HEK293 (cell line): ENCODE measurements at regions not wholly inside any gene's neighbourhood (a gene's known extent, or its start where the extent isn't known, plus 50 kb on each side); places are given as distances from the start of the nearest gene placed in this dataset.

ENCODE experiments used
- CTCF ChIA-PET: fragments of 350-600 bp; formaldehyde crosslinking; extraction: SDS; loops from one replicate; lab custom pipeline; 2021; ENCODE audit warnings: antibody characterized with exemption; lab: Yijun Ruan, JAX
- POLR2A ChIA-PET: fragments of 300-600 bp; formaldehyde crosslinking; extraction: SDS; loops from one replicate; lab custom pipeline; 2020; ENCODE audit warnings: antibody characterized with exemption, inconsistent platforms; lab: Yijun Ruan, JAX
- H3K27ac ChIP-seq: fragments of 200-500 bp; sonication (Bioruptor generic); 2 replicates; pipeline ENCODE4 v1.5.1; 2014; ENCODE audit warnings: low read depth, low read length, control low read depth, inconsistent platforms; ENCODE audit errors: extremely low read depth
- H3K36me3 ChIP-seq, 2 experiments: fragments of 200-500 bp in 1 of 2; sonication (Bioruptor generic) in 1 of 2; 1 replicate in 1 of 2; 2 replicates in 1 of 2; pipeline ENCODE4 v1.5.1; 2014 to 2017; ENCODE audit warnings: inconsistent platforms in 2 of 2, low read length in 2 of 2; ENCODE audit not compliant: control insufficient read depth in 2 of 2, insufficient read depth in 1 of 2
- H3K4me1 ChIP-seq: fragments of 200-500 bp; sonication (Bioruptor generic); 2 replicates; pipeline ENCODE4 v1.5.1; 2014; ENCODE audit warnings: mild to moderate bottlenecking, low read length, inconsistent platforms; ENCODE audit not compliant: control insufficient read depth, insufficient read depth
- H3K4me3 ChIP-seq: 2 replicates; pipeline ENCODE4 v1.5.1; 2011; ENCODE audit warnings: low read depth, mild to moderate bottlenecking, control low read depth, low read length, moderate library complexity
- H3K9me3 ChIP-seq: fragments of 200-500 bp; sonication (Bioruptor generic); 2 replicates; pipeline ENCODE4 v1.5.1; 2014; ENCODE audit warnings: low read depth, low read length, inconsistent platforms; ENCODE audit not compliant: control insufficient read depth, insufficient read depth
- WT1 ChIP-seq: fragments of 450-650 bp; formaldehyde crosslinking; IDR thresholded peaks from 2 replicates; pipeline ENCODE4 v1.5.1; 2016; ENCODE audit warnings: missing biosample characterization, missing genetic modification characterization
- YY2 ChIP-seq: fragments of 450-650 bp; formaldehyde crosslinking; IDR thresholded peaks from 2 replicates; pipeline ENCODE4 v1.5.1; 2016; ENCODE audit warnings: missing biosample characterization, missing genetic modification characterization
- ZBTB17 ChIP-seq: fragments of 450-650 bp; formaldehyde crosslinking; IDR thresholded peaks from 2 replicates; pipeline ENCODE4 v1.5.1; 2016; ENCODE audit warnings: missing biosample characterization, missing genetic modification characterization
- ZNF214 ChIP-seq: fragments of 450-650 bp; formaldehyde crosslinking; IDR thresholded peaks from 2 replicates; pipeline ENCODE4 v1.5.1; 2017; ENCODE audit warnings: missing biosample characterization, mild to moderate bottlenecking, missing genetic modification characterization, borderline replicate concordance
- ZNF341 ChIP-seq: fragments of 450-650 bp; formaldehyde crosslinking; IDR thresholded peaks from 2 replicates; pipeline ENCODE4; 2016; ENCODE audit warnings: low read depth, missing biosample characterization, missing genetic modification characterization
- ZNF404 ChIP-seq: fragments of 450-650 bp; formaldehyde crosslinking; IDR thresholded peaks from 2 replicates; pipeline ENCODE4 v1.5.1; 2017; ENCODE audit warnings: missing biosample characterization, missing genetic modification characterization
- ZNF521 ChIP-seq: fragments of 450-650 bp; formaldehyde crosslinking; IDR thresholded peaks from 2 replicates; pipeline ENCODE4 v1.5.1; 2017; ENCODE audit warnings: missing biosample characterization, mild to moderate bottlenecking, missing genetic modification characterization
- ZNF555 ChIP-seq: fragments of 450-650 bp; formaldehyde crosslinking; conservative IDR thresholded peaks from 2 replicates; pipeline ENCODE4 v1.5.1; 2017; ENCODE audit warnings: missing biosample characterization, mild to moderate bottlenecking, missing genetic modification characterization, inconsistent platforms
- ZNF596 ChIP-seq: fragments of 450-650 bp; IDR thresholded peaks from 2 replicates; pipeline ENCODE4 v1.5.0; 2018; ENCODE audit warnings: missing biosample characterization, mild to moderate bottlenecking, missing genetic modification characterization, moderate library complexity
- TF ChIP-seq, protein P1 (sequence below): fragments of 450-650 bp; formaldehyde crosslinking; IDR thresholded peaks from 2 replicates; pipeline ENCODE4 v1.5.1; 2017; ENCODE audit warnings: missing biosample characterization, missing genetic modification characterization
- TF ChIP-seq, protein P2 (sequence below): fragments of 450-650 bp; formaldehyde crosslinking; IDR thresholded peaks from 2 replicates; pipeline ENCODE4 v1.5.1; 2016; ENCODE audit warnings: missing biosample characterization, missing genetic modification characterization
- TF ChIP-seq, protein P3 (sequence below): IDR thresholded peaks from 2 replicates; pipeline ENCODE4 v1.6.1; 2011; ENCODE audit warnings: mild to moderate bottlenecking, low read depth, low read length, borderline replicate concordance

DNA sequence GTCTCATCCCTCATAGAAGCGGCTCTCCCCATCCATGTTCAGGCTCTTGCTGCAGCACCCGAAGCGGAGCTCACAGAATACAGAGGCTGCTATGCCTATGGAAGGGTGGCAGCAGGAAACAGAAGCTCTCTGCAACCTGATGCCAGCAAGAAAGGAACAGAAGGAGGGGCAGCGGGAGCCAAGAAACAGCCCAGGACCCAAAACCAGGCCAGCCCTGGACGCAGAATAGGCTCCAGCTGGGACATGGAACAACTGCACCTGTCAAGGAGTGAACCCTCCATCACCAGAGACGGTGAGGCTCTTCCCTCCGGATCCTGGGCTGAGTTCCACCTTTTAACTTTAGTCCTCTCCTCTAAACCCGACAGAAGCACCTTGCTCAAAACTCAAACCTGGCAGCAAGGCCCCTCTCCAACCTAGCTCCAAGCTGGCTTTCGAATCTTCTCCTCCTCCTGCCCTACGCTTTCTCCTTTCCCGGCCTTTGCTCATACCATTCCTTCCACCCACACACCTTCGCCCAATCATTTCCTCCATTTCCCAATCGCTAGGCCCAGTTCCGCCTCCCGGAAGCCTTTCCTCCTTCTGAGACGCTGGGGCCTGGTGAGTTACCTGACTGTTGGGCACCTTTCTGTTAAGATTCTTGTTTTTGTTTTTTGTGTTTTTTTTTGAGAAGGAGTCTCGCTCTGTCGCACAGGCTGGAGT is 122.8 kb upstream of the ZNF92 start:
- Histone ChIP-seq H3K4me1 (no peaks in the 10 kb centered on the region), H3K36me3 (no peaks in the 10 kb centered on the region), H3K4me3 (no peak overlapping the region), H3K9me3 (no peaks in the 10 kb centered on the region), H3K27ac (no peak overlapping the region)
- ChIA-PET POLR2A (no interaction called here), CTCF (no interaction called here)
- TF ChIP-seq, protein P1, sequence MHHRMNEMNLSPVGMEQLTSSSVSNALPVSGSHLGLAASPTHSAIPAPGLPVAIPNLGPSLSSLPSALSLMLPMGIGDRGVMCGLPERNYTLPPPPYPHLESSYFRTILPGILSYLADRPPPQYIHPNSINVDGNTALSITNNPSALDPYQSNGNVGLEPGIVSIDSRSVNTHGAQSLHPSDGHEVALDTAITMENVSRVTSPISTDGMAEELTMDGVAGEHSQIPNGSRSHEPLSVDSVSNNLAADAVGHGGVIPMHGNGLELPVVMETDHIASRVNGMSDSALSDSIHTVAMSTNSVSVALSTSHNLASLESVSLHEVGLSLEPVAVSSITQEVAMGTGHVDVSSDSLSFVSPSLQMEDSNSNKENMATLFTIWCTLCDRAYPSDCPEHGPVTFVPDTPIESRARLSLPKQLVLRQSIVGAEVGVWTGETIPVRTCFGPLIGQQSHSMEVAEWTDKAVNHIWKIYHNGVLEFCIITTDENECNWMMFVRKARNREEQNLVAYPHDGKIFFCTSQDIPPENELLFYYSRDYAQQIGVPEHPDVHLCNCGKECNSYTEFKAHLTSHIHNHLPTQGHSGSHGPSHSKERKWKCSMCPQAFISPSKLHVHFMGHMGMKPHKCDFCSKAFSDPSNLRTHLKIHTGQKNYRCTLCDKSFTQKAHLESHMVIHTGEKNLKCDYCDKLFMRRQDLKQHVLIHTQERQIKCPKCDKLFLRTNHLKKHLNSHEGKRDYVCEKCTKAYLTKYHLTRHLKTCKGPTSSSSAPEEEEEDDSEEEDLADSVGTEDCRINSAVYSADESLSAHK: 0 out of 2 replicates have a peak, but pooled peaks have one; percentile 58
- no peak for TF ChIP-seq WT1 (tag by site-specific recombination)

DNA sequence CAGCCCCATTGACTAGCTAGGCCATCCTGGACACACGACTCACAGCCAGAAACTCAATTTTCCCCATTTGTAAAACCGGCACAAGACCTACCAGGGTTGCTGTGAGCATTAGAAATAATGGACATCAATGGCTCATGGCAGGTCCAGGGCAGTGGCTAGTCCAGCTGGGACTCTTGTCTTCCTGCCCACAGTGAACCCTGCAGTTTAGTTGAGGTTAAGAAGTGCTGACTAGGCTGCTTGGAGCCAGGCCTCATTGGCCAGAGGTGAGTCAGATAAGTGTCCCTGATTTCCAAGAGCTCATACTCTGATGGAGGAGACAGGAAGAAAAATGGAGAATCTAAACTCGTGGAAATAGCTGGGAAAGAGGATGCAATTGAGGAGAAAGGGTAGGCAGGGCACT is 123.4 kb upstream of the ZNF92 start:
- no peaks in the 10 kb centered on the region for H3K4me1 ChIP-seq
- H3K27ac ChIP-seq: no peak overlapping the region
- ChIA-PET CTCF (no interaction called here), POLR2A (no interaction called here)
- H3K4me3 ChIP-seq: no peak overlapping the region
- no peaks in the 10 kb centered on the region for H3K36me3 ChIP-seq
- TF ChIP-seq ZNF596: no peak
- TF ChIP-seq ZBTB17 (tag by site-specific recombination): peak; percentile 48; the same call in 1 of the 2 replicates
- H3K9me3 ChIP-seq: no peaks in the 10 kb centered on the region

DNA sequence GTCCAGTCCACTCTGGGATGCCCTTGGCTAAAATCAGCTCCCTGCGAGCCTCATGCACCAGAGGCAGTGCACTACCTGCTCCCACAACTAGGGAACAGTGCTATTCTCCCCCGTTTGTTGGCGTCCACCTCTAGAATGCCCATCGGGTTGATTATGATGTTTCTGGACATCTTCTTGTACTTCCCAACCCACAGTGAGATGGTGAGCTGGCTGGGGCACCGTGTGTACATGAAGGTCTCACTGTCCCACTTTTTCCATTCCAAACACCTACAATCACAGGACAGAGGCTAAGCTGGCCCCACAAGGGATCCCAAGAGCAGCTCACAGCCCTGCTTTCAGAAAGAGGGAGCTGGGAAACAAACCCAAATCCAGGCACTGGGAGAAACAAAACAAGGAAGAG is 126.2 kb upstream of the ZNF92 start:
- no peak overlapping the region for H3K4me3 ChIP-seq
- no peaks in the 10 kb centered on the region for H3K36me3 ChIP-seq
- ChIA-PET CTCF (interaction anchor here (0.7 to 1.5 kb wide), 2 partner anchors 8 to 21 kb away, joined by 3 read pairs; no protein-coding TSS in a partner anchor), POLR2A (no interaction called here)
- no peaks in the 10 kb centered on the region for H3K4me1 ChIP-seq
- H3K27ac ChIP-seq: no peak overlapping the region
- TF ChIP-seq, protein P2, sequence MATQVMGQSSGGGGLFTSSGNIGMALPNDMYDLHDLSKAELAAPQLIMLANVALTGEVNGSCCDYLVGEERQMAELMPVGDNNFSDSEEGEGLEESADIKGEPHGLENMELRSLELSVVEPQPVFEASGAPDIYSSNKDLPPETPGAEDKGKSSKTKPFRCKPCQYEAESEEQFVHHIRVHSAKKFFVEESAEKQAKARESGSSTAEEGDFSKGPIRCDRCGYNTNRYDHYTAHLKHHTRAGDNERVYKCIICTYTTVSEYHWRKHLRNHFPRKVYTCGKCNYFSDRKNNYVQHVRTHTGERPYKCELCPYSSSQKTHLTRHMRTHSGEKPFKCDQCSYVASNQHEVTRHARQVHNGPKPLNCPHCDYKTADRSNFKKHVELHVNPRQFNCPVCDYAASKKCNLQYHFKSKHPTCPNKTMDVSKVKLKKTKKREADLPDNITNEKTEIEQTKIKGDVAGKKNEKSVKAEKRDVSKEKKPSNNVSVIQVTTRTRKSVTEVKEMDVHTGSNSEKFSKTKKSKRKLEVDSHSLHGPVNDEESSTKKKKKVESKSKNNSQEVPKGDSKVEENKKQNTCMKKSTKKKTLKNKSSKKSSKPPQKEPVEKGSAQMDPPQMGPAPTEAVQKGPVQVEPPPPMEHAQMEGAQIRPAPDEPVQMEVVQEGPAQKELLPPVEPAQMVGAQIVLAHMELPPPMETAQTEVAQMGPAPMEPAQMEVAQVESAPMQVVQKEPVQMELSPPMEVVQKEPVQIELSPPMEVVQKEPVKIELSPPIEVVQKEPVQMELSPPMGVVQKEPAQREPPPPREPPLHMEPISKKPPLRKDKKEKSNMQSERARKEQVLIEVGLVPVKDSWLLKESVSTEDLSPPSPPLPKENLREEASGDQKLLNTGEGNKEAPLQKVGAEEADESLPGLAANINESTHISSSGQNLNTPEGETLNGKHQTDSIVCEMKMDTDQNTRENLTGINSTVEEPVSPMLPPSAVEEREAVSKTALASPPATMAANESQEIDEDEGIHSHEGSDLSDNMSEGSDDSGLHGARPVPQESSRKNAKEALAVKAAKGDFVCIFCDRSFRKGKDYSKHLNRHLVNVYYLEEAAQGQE: no peak
- TF ChIP-seq ZNF521 (tag by site-specific recombination): no peak
- TF ChIP-seq, protein P3, sequence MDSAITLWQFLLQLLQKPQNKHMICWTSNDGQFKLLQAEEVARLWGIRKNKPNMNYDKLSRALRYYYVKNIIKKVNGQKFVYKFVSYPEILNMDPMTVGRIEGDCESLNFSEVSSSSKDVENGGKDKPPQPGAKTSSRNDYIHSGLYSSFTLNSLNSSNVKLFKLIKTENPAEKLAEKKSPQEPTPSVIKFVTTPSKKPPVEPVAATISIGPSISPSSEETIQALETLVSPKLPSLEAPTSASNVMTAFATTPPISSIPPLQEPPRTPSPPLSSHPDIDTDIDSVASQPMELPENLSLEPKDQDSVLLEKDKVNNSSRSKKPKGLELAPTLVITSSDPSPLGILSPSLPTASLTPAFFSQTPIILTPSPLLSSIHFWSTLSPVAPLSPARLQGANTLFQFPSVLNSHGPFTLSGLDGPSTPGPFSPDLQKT: no peak
- no peak for TF ChIP-seq ZNF341
- TF ChIP-seq ZNF214 (tag by site-specific recombination): no peak
- no peak for TF ChIP-seq ZNF555 (tag by site-specific recombination)
- TF ChIP-seq YY2 (tag by site-specific recombination): no peak
- no peak for TF ChIP-seq ZNF404
- no peaks in the 10 kb centered on the region for H3K9me3 ChIP-seq
